Endothelial cell of umbilical vein (primary cell): ENCODE measurements at regions not wholly inside any gene's neighbourhood (a gene's known extent, or its start where the extent isn't known, plus 50 kb on each side); places are given as distances from the start of the nearest gene placed in this dataset.

Source experiments
- BruUV-seq: library from RNA; stranded (reverse); fragments of 400-500 nt; replicated peaks from 2 replicates; lab custom pipeline; 2021; lab: Mats Ljungman, UMichigan
- CTCF ChIA-PET: fragments of 300-600, 350-600 bp; sonication (Branson Sonifier 250); formaldehyde crosslinking; loops from one replicate; lab custom pipeline; 2021; ENCODE audit warnings: antibody characterized with exemption, inconsistent platforms; lab: Charles Lee
- POLR2A ChIA-PET: fragments of 300-600, 350-600 bp; sonication (Branson Sonifier 250); formaldehyde crosslinking; loops from one replicate; lab custom pipeline; 2021; ENCODE audit warnings: antibody characterized with exemption, inconsistent platforms; lab: Charles Lee
- DNase-seq: peaks from one replicate; pipeline ENCODE4 v3.0.0-alpha.2; 2011; ENCODE audit warnings: low read depth, low spot score
- FAIRE-seq: peaks from 2 replicates; lab custom pipeline; 2011; peaks lifted over from hg19 to GRCh38; lab: Jason Lieb, UNC
- H2AFZ ChIP-seq: 2 replicates; pipeline ENCODE4 v1.6.0; 2012; ENCODE audit warnings: low read depth, low read length, control low read depth, inconsistent platforms
- H3K27ac ChIP-seq: 2 replicates; pipeline ENCODE4 v1.5.1; 2011; ENCODE audit warnings: low read depth, mild to moderate bottlenecking, control low read depth, low read length, moderate library complexity; ENCODE audit not compliant: insufficient read depth
- H3K27me3 ChIP-seq, 2 experiments: 2 replicates each; pipeline versions ENCODE4 v1.6.0 to v1.6.1; 2011; ENCODE audit warnings: low read length in 2 of 2, mixed read lengths in 1 of 2; ENCODE audit not compliant: control insufficient read depth in 2 of 2, insufficient read depth in 2 of 2
- H3K36me3 ChIP-seq, 2 experiments: 2 replicates in 1 of 2; 3 replicates in 1 of 2; pipeline ENCODE4 v1.5.1; 2011; ENCODE audit warnings: low read length in 2 of 2, mild to moderate bottlenecking in 1 of 2, moderate library complexity in 1 of 2; ENCODE audit not compliant: control insufficient read depth in 2 of 2, insufficient read depth in 2 of 2; ENCODE audit errors: extremely low read depth in 1 of 2
- H3K4me1 ChIP-seq: 3 replicates; pipeline ENCODE4 v1.5.1; 2011; ENCODE audit warnings: mild to moderate bottlenecking, low read length; ENCODE audit not compliant: control insufficient read depth, insufficient read depth; ENCODE audit errors: extremely low read depth
- H3K4me2 ChIP-seq: 2 replicates; pipeline ENCODE4 v1.6.1; 2011; ENCODE audit warnings: low read length, control low read depth, mixed read lengths; ENCODE audit not compliant: insufficient read depth
- H3K4me3 ChIP-seq, 3 experiments: fragments of 200-600 bp in 1 of 3; sonication (generic), shearing (Covaris generic) in 1 of 3; replicated peaks in 1 of 3; 2 replicates each; pipeline ENCODE4 v1.5.1; 2011 to 2016; ENCODE audit warnings: control low read depth in 3 of 3, low read length in 3 of 3, mild to moderate bottlenecking in 2 of 3, inconsistent platforms in 1 of 3, low read depth in 1 of 3, moderate library complexity in 1 of 3; ENCODE audit not compliant: insufficient read depth in 1 of 3
- H3K79me2 ChIP-seq: 2 replicates; pipeline ENCODE4 v1.6.0; 2012; ENCODE audit warnings: low read length, inconsistent platforms; ENCODE audit not compliant: control insufficient read depth, insufficient read depth
- H3K9ac ChIP-seq: replicated peaks from 2 replicates; pipeline ENCODE3; 2011; ENCODE audit warnings: low read length, control low read depth; ENCODE audit not compliant: insufficient read depth; ENCODE audit errors: extremely low read depth
- H3K9me1 ChIP-seq: replicated peaks from 3 replicates; pipeline ENCODE4 v1.6.0; 2011; ENCODE audit warnings: mild to moderate bottlenecking, low read length; ENCODE audit not compliant: control insufficient read depth, insufficient read depth; ENCODE audit errors: extremely low read depth
- H3K9me3 ChIP-seq: replicated peaks from 2 replicates; pipeline ENCODE4 v1.5.1; 2012; ENCODE audit warnings: low read length, inconsistent platforms; ENCODE audit not compliant: control insufficient read depth, insufficient read depth
- H4K20me1 ChIP-seq: replicated peaks from 2 replicates; pipeline ENCODE3; 2011; ENCODE audit warnings: mild to moderate bottlenecking, low read length; ENCODE audit not compliant: control insufficient read depth, insufficient read depth; ENCODE audit errors: extremely low read depth
- EZH2 ChIP-seq: IDR thresholded peaks from 2 replicates; pipeline ENCODE4 v1.6.1; 2012; ENCODE audit warnings: borderline replicate concordance, low read depth, mild to moderate bottlenecking, moderate library complexity, low read length, inconsistent platforms; ENCODE audit not compliant: severe bottlenecking
- FOS ChIP-seq: IDR thresholded peaks from 2 replicates; pipeline ENCODE4 v1.6.1; 2011; ENCODE audit warnings: mild to moderate bottlenecking, low read length, moderate library complexity, borderline replicate concordance; ENCODE audit not compliant: insufficient read depth
- GATA2 ChIP-seq: IDR thresholded peaks from 2 replicates; pipeline ENCODE4 v1.7.0; 2011; ENCODE audit warnings: low read depth, mild to moderate bottlenecking, moderate library complexity, mixed read lengths, low read length; ENCODE audit not compliant: insufficient read length, insufficient read depth
- JUN ChIP-seq: IDR thresholded peaks from 2 replicates; pipeline ENCODE4 v1.6.1; 2011; ENCODE audit warnings: borderline replicate concordance, low read depth; ENCODE audit not compliant: insufficient read length, insufficient read depth
- MAX ChIP-seq: IDR thresholded peaks from 2 replicates; pipeline ENCODE4 v1.6.1; 2011; ENCODE audit not compliant: insufficient read depth, insufficient read length
- POLR2A ChIP-seq: IDR thresholded peaks from 2 replicates; pipeline ENCODE4 v1.6.1; 2012; ENCODE audit warnings: low read depth, mild to moderate bottlenecking, control low read depth, low read length
- POLR2AphosphoS5 ChIP-seq: IDR thresholded peaks from 2 replicates; pipeline ENCODE4 v1.6.1; 2012; ENCODE audit warnings: low read depth, mild to moderate bottlenecking, control low read depth, low read length, moderate library complexity; ENCODE audit not compliant: insufficient read depth
- dilution Hi-C: fragments of 300-500 bp; cut with MboI; formaldehyde crosslinking; loops from one replicate; pipeline ENCODE4 v1.15.0; 2019; ENCODE audit warnings: low sequenced_read_pairs; ENCODE audit not compliant: extremely low pct_ligation_motif_present
- intact Hi-C: fragments of 100-400 bp; cut with micrococcal nuclease; formaldehyde crosslinking; loops from one replicate; pipeline ENCODE4 v1.10.0; 2022
- TF ChIP-seq, protein P1 (sequence below), 2 donors: IDR thresholded peaks; 1 replicate in 1 of 2; 2 replicates in 1 of 2; pipeline ENCODE4 v1.5.1; 2011; ENCODE audit warnings: low read length in 2 of 2, mild to moderate bottlenecking in 2 of 2, moderate library complexity in 2 of 2, control low read depth in 1 of 2, inconsistent platforms in 1 of 2, low read depth in 1 of 2; ENCODE audit not compliant: insufficient read depth in 1 of 2; ENCODE audit errors: extremely low read depth in 1 of 2

- no peaks in the 10 kb centered on the region for H3K36me3 ChIP-seq
- BruUV-seq, result no TSS peak
- no peak overlapping the region for H3K27ac ChIP-seq
- no peaks in the 10 kb centered on the region for H3K9me1 ChIP-seq
- dilution Hi-C loops (no loop called here), intact Hi-C loops (no loop called here)
- FAIRE-seq (no peak), DNase-seq (no peak)
- H3K9me3 ChIP-seq, result no peaks in the 10 kb centered on the region
- TF ChIP-seq JUN (no peak), FOS (no peak), GATA2 (no peak), POLR2AphosphoS5 (no peak), POLR2A (no peak), MAX (no peak), EZH2 (no peak)
- TF ChIP-seq, protein P1, sequence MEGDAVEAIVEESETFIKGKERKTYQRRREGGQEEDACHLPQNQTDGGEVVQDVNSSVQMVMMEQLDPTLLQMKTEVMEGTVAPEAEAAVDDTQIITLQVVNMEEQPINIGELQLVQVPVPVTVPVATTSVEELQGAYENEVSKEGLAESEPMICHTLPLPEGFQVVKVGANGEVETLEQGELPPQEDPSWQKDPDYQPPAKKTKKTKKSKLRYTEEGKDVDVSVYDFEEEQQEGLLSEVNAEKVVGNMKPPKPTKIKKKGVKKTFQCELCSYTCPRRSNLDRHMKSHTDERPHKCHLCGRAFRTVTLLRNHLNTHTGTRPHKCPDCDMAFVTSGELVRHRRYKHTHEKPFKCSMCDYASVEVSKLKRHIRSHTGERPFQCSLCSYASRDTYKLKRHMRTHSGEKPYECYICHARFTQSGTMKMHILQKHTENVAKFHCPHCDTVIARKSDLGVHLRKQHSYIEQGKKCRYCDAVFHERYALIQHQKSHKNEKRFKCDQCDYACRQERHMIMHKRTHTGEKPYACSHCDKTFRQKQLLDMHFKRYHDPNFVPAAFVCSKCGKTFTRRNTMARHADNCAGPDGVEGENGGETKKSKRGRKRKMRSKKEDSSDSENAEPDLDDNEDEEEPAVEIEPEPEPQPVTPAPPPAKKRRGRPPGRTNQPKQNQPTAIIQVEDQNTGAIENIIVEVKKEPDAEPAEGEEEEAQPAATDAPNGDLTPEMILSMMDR (IDR thresholded peaks at IDR 0.05; ENCODE audit: extremely low read depth in 1 of 2, insufficient read depth in 1 of 2, low read depth in 1 of 2, low read length in 2 of 2), result no peak
- no peak overlapping the region for H3K4me2 ChIP-seq
- no peaks in the 10 kb centered on the region for H4K20me1 ChIP-seq
- no peak overlapping the region for H3K4me3 ChIP-seq
- no peak overlapping the region for H3K9ac ChIP-seq
- no peak overlapping the region for H2AFZ ChIP-seq
- H3K27me3 ChIP-seq, result no peaks in the 10 kb centered on the region
- CTCF ChIA-PET, result interaction anchor here (3.7 kb wide), 1 partner anchor 10 kb away, joined by 35 read pairs; no protein-coding TSS in a partner anchor
- no peaks in the 10 kb centered on the region for H3K79me2 ChIP-seq
- H3K4me1 ChIP-seq, result peaks cover 12% of the 10 kb centered on the region
- POLR2A ChIA-PET, result no interaction called here
These were observed 634.9 kb downstream of the LMO4 start for GRCh38 chr1:87963556-87963955.
